K562 (cell line): ENCODE measurements at regions not wholly inside any gene's neighbourhood (a gene's known extent, or its start where the extent isn't known, plus 50 kb on each side); places are given as distances from the start of the nearest gene placed in this dataset.

Experiments used
- ARID1B ChIP-seq: fragments of 450-650 bp; IDR thresholded peaks from 2 replicates; pipeline ENCODE4 v1.6.1; 2016; ENCODE audit warnings: antibody characterized with exemption, mild to moderate bottlenecking, inconsistent platforms
- BHLHE40 ChIP-seq: IDR thresholded peaks from 2 replicates; pipeline ENCODE4 v1.6.1; 2011; ENCODE audit warnings: low read length, improper control_type of control experiment
- CBX8 ChIP-seq: fragments of 200-600 bp; sonication (generic); IDR thresholded peaks from 2 replicates; pipeline ENCODE4 v1.6.1; 2012; ENCODE audit warnings: borderline replicate concordance, mixed run types, low read depth, mild to moderate bottlenecking, moderate library complexity, mixed read lengths, low read length, control low read depth, inconsistent platforms; ENCODE audit not compliant: poor library complexity, severe bottlenecking; ENCODE audit errors: extremely low read depth
- FOXM1 ChIP-seq, 2 experiments: fragments of 450-650 bp in 1 of 2; sonication (generic) in 1 of 2; formaldehyde crosslinking in 1 of 2; IDR thresholded peaks; 2 replicates each; pipeline versions ENCODE4 v1.6.1 to v1.9.0; 2017 to 2022; ENCODE audit warnings: low read depth in 2 of 2, mild to moderate bottlenecking in 2 of 2, missing genetic modification reagents in 1 of 2, moderate library complexity in 1 of 2
- MTF1 ChIP-seq: fragments of 250-450 bp; sonication (Bioruptor Pico); IDR thresholded peaks from 2 replicates; pipeline ENCODE4 v1.9.0; 2021; ENCODE audit warnings: moderate library complexity, mild to moderate bottlenecking, inconsistent platforms, borderline replicate concordance
- ZNF347 ChIP-seq: fragments of 450-650 bp; formaldehyde crosslinking; IDR thresholded peaks from 2 replicates; pipeline ENCODE4 v1.4.0; 2020; ENCODE audit warnings: low read depth, mild to moderate bottlenecking, moderate library complexity
- TF ChIP-seq, protein P1 (sequence below): fragments of 250-450 bp; sonication (Bioruptor Pico); IDR thresholded peaks from 2 replicates; pipeline ENCODE4 v1.4.0; 2020; ENCODE audit warnings: mild to moderate bottlenecking, moderate library complexity
- TF ChIP-seq, protein P2 (sequence below): fragments of 250-450 bp; sonication (Bioruptor Pico); IDR thresholded peaks from 2 replicates; pipeline ENCODE4 v1.5.0; 2020; ENCODE audit warnings: mild to moderate bottlenecking, borderline replicate concordance

DNA sequence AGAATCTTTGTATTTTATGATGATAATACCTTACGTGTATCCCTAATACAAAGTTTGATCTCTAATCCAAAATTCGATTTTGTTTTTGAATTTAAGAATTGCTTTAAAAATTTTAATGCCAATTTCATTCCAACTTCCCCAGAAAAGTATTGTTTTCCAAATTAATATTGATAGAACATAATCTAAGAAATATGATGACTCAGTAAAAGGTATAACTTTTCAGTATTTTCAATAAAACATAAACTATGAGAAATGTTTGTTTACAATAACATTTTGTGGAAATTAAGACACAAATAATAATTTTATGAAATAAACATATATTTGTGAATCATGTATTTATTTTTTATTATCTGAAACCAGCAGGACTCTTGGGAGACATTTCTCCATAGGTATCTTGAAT lies 931.6 kb downstream of the EFNA5 start (continued):
- TF ChIP-seq, protein P1, sequence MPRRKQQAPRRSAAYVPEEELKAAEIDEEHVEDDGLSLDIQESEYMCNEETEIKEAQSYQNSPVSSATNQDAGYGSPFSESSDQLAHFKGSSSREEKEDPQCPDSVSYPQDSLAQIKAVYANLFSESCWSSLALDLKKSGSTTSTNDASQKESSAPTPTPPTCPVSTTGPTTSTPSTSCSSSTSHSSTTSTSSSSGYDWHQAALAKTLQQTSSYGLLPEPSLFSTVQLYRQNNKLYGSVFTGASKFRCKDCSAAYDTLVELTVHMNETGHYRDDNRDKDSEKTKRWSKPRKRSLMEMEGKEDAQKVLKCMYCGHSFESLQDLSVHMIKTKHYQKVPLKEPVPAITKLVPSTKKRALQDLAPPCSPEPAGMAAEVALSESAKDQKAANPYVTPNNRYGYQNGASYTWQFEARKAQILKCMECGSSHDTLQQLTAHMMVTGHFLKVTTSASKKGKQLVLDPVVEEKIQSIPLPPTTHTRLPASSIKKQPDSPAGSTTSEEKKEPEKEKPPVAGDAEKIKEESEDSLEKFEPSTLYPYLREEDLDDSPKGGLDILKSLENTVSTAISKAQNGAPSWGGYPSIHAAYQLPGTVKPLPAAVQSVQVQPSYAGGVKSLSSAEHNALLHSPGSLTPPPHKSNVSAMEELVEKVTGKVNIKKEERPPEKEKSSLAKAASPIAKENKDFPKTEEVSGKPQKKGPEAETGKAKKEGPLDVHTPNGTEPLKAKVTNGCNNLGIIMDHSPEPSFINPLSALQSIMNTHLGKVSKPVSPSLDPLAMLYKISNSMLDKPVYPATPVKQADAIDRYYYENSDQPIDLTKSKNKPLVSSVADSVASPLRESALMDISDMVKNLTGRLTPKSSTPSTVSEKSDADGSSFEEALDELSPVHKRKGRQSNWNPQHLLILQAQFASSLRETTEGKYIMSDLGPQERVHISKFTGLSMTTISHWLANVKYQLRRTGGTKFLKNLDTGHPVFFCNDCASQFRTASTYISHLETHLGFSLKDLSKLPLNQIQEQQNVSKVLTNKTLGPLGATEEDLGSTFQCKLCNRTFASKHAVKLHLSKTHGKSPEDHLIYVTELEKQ (CRISPR knock-in tag): no peak
- TF ChIP-seq FOXM1 (IDR thresholded peaks at IDR 0.05; ENCODE audit: low read depth) (no peak), FOXM1 (CRISPR knock-in tag; IDR thresholded peaks at IDR 0.05; ENCODE audit: low read depth) (no peak), MTF1 (no peak), BHLHE40 (no peak), ZNF347 (CRISPR knock-in tag) (no peak), ARID1B (no peak), CBX8 (no peak)
- TF ChIP-seq, protein P2, sequence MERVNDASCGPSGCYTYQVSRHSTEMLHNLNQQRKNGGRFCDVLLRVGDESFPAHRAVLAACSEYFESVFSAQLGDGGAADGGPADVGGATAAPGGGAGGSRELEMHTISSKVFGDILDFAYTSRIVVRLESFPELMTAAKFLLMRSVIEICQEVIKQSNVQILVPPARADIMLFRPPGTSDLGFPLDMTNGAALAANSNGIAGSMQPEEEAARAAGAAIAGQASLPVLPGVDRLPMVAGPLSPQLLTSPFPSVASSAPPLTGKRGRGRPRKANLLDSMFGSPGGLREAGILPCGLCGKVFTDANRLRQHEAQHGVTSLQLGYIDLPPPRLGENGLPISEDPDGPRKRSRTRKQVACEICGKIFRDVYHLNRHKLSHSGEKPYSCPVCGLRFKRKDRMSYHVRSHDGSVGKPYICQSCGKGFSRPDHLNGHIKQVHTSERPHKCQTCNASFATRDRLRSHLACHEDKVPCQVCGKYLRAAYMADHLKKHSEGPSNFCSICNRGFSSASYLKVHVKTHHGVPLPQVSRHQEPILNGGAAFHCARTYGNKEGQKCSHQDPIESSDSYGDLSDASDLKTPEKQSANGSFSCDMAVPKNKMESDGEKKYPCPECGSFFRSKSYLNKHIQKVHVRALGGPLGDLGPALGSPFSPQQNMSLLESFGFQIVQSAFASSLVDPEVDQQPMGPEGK (CRISPR knock-in tag): no peak
- TF ChIP-seq, all 486 proteins: peak for 4
